Kidney (tissue), 13 donors: ENCODE measurements at regions not wholly inside any gene's neighbourhood (a gene's known extent, or its start where the extent isn't known, plus 50 kb on each side); places are given as distances from the start of the nearest gene placed in this dataset.

Source experiments
- DNase-seq, 5 donors: peaks; one replicate each; pipeline ENCODE4 v3.0.0-alpha.2; 2013 to 2020
- FAIRE-seq: peaks from 2 replicates; lab custom pipeline; 2012; peaks lifted over from hg19 to GRCh38; lab: Jason Lieb, UNC
- H3K27ac ChIP-seq, 2 donors: one replicate each; pipeline ENCODE4 v1.7.0; 2013; ENCODE audit warnings: low read depth in 2 of 2, low read length in 2 of 2, inconsistent platforms in 1 of 2
- H3K27me3 ChIP-seq: one replicate; pipeline ENCODE4 v1.7.1; 2013; ENCODE audit warnings: low read length, inconsistent platforms; ENCODE audit not compliant: control insufficient read depth, insufficient read depth
- H3K36me3 ChIP-seq, 3 donors: one replicate each; pipeline versions ENCODE4 v1.7.0 to v1.7.1; 2013; ENCODE audit warnings: low read length in 3 of 3, control low read depth in 1 of 3, inconsistent platforms in 1 of 3; ENCODE audit not compliant: insufficient read depth in 3 of 3, control insufficient read depth in 2 of 3
- H3K4me1 ChIP-seq, 3 donors: one replicate each; pipeline versions ENCODE4 v1.7.0 to v1.7.1; 2013; ENCODE audit warnings: low read length in 3 of 3, inconsistent platforms in 1 of 3, low read depth in 1 of 3; ENCODE audit not compliant: control insufficient read depth in 2 of 3, insufficient read depth in 2 of 3
- H3K4me3 ChIP-seq, 3 donors: one replicate each; pipeline versions ENCODE4 v1.7.0 to v1.8.1; 2013; ENCODE audit warnings: low read length in 3 of 3, control low read depth in 1 of 3, inconsistent platforms in 1 of 3
- H3K9ac ChIP-seq, 3 donors: one replicate each; pipeline versions ENCODE4 v1.7.0 to v1.7.1; 2013; ENCODE audit warnings: low read length in 3 of 3, control low read depth in 1 of 3, inconsistent platforms in 1 of 3
- H3K9me3 ChIP-seq, 3 donors: one replicate each; pipeline versions ENCODE4 v1.7.0 to v1.7.1; 2013; ENCODE audit warnings: low read length in 3 of 3, control low read depth in 1 of 3, inconsistent platforms in 1 of 3; ENCODE audit not compliant: control insufficient read depth in 2 of 3, insufficient read depth in 1 of 3
- intact Hi-C: fragments of 100-400 bp; cut with DNase I; formaldehyde crosslinking; loops from one replicate; pipeline ENCODE4 v1.11.1; 2022
- TF ChIP-seq, protein P1 (sequence below): IDR thresholded peaks from 3 replicates; pipeline ENCODE4 v1.5.1; 2012; ENCODE audit warnings: mild to moderate bottlenecking, moderate library complexity, borderline replicate concordance; ENCODE audit not compliant: insufficient read depth; ENCODE audit errors: extremely low read depth
- donor health status: control.
- donor health status: control.
- donor health status: control.
- donor health status: control.
- donor health status: control.
- donor health status: DM: yes; HTN: yes; CAD: no.
- donor health status: Normal renal cell carcinoma (clear cell type).

DNA sequence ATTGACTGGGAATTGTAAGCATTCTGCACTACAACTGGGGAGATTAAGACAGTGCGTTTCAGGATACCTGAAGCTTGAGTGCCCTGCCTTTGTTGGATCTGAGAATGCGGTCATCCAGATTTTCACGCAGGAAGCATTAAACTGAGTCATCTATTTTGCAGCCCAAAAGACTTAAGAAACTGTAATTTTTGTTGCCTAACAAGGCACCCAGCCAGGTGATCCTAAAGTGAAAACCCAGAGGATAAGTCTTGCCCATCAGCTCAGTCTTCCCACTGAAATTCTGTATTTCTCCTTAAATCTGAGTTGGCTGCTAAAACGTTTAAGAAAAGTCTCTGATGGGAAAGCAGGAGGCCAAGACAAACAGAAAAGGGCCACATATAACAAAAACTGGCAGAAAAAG lies 242.5 kb upstream of the TMCO5A start:
- intact Hi-C loops, result no loop called here
- TF ChIP-seq, protein P1, sequence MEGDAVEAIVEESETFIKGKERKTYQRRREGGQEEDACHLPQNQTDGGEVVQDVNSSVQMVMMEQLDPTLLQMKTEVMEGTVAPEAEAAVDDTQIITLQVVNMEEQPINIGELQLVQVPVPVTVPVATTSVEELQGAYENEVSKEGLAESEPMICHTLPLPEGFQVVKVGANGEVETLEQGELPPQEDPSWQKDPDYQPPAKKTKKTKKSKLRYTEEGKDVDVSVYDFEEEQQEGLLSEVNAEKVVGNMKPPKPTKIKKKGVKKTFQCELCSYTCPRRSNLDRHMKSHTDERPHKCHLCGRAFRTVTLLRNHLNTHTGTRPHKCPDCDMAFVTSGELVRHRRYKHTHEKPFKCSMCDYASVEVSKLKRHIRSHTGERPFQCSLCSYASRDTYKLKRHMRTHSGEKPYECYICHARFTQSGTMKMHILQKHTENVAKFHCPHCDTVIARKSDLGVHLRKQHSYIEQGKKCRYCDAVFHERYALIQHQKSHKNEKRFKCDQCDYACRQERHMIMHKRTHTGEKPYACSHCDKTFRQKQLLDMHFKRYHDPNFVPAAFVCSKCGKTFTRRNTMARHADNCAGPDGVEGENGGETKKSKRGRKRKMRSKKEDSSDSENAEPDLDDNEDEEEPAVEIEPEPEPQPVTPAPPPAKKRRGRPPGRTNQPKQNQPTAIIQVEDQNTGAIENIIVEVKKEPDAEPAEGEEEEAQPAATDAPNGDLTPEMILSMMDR, result no peak
- Histone ChIP-seq H3K27me3 (no peaks in the 10 kb centered on the region), H3K4me1 (no peaks in the 10 kb centered on the region), H3K4me3 (no peak overlapping the region), H3K9ac (no peak overlapping the region), H3K9me3 (no peaks in the 10 kb centered on the region), H3K27ac (no peak overlapping the region), H3K36me3 (no peaks in the 10 kb centered on the region)
- DNase-seq, result no peak
- FAIRE-seq, result no peak

DNA sequence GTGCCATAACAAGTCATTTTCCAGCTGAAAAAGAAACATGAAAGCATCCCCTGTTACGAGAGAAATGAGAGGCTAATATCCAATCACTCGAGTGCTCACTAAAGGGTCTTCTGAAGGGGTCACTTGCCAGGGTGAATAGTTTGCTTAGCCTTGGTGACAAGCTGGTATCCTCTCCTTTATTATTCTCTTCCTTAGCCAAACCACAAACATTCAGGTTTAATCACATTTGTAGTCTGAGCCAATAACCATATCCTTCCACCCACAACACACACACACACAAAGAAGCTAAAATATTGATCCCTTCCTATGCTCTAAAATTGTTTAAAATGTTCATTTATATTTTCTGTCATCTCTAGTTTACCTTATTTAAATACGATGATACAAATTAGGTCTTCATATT lies 240.5 kb upstream of the TMCO5A start:
- H3K4me1 ChIP-seq, result no peaks in the 10 kb centered on the region
- DNase-seq, result no peak
- no peak overlapping the region for H3K4me3 ChIP-seq
- H3K27me3 ChIP-seq, result no peaks in the 10 kb centered on the region
- H3K36me3 ChIP-seq, result no peaks in the 10 kb centered on the region
- no peaks in the 10 kb centered on the region for H3K9me3 ChIP-seq
- no peak overlapping the region for H3K9ac ChIP-seq
- FAIRE-seq, result no peak
- no peak overlapping the region for H3K27ac ChIP-seq
- TF ChIP-seq, protein P1, result no peak
- intact Hi-C loops, result no loop called here

DNA sequence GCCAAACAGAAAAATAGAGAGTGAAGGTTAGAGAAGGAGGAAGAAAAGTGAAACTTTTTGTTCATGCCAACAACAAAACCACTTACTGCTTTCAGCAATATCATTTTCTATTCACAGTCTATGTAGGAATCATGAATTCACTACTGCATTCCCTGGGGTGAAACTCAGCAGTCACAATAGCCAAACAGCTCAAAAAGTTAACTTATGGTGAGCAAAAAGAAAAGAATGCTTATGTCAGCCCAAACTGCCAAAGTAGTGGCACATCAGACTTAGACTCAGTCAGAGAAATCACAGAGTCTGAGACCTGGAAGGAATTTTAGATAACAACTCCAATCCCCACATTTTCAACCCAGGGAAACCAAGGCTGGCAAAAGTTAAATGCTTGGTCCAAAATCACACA lies 238.7 kb upstream of the TMCO5A start:
- H3K4me3 ChIP-seq, result no peak overlapping the region
- no peaks in the 10 kb centered on the region for H3K36me3 ChIP-seq
- no peak overlapping the region for H3K9ac ChIP-seq
- DNase-seq, result no peak
- H3K4me1 ChIP-seq, result no peaks in the 10 kb centered on the region
- TF ChIP-seq, protein P1, result no peak
- no peaks in the 10 kb centered on the region for H3K9me3 ChIP-seq
- no peaks in the 10 kb centered on the region for H3K27me3 ChIP-seq
- H3K27ac ChIP-seq, result no peak overlapping the region
- intact Hi-C loops, result no loop called here
- FAIRE-seq, result no peak

DNA sequence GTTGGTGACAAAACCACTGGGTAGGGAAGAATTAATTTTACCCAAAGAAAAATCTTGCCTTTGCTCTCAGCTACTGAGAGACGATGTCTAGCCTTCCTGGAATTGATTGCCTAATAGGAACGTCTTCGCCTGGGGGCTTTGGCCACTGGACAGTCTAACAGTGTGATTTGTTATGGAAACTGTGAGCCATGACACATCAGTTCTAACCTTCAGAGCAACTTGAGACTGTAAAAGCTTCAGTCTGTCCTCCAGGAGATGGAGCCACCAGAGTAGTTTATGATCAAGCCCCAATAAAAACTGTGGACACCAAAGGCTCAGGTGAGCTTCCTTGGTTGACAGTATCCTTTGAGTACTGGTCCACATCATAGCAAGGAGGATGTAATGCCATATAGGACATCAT lies 235.8 kb upstream of the TMCO5A start:
- no peak for FAIRE-seq
- intact Hi-C loops, result no loop called here

More for the DNA sequence above, 235.8 kb upstream of the TMCO5A start:
- H3K4me3 ChIP-seq, result no peak overlapping the region
- no peaks in the 10 kb centered on the region for H3K9me3 ChIP-seq
- H3K9ac ChIP-seq, result no peak overlapping the region
- no peak for DNase-seq
- no peaks in the 10 kb centered on the region for H3K27me3 ChIP-seq
- no peaks in the 10 kb centered on the region for H3K4me1 ChIP-seq
- no peak overlapping the region for H3K27ac ChIP-seq
- TF ChIP-seq, protein P1, result no peak
- no peaks in the 10 kb centered on the region for H3K36me3 ChIP-seq
